ENCODE measurements at regions not wholly inside any gene's neighbourhood (a gene's known extent, or its start where the extent isn't known, plus 50 kb on each side); places are given as distances from the start of the nearest gene placed in this dataset.

DNA sequence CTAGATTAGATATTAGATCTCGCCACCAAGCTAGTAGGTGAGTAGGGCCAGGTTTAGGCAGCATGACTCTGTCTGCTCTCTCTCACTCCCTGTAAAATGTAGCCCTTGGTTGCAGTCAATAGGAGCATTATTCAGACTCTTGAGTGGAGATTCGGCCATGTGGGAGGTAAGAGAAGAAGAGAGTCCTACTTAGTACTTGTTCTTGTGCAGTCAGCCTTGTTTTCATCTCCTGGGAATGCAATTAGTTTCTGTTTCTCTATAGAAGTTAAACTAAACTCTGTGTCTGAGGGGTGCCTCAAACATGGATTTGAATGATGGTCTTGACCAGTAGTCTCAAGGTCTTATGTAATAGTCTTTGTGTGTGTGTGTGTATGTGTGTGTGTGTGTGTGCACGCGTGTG lies 229.5 kb upstream of the DPH6 start:
- Histone ChIP-seq H3K36me3 (ENCODE audit: insufficient read depth, low read length) (no peaks in the 10 kb centered on the region), H4K20me1 (ENCODE audit: insufficient read depth, low read length) (no peaks in the 10 kb centered on the region), H3K27ac (ENCODE audit: low read length) (no peak overlapping the region), H3K27me3 (ENCODE audit: insufficient read depth, low read length, poor library complexity) (no peaks in the 10 kb centered on the region), H3K9me3 (ENCODE audit: insufficient read depth, low read length, severe bottlenecking) (no peaks in the 10 kb centered on the region), H3K4me3 (ENCODE audit: low read depth in 1 of 2, low read length in 2 of 2) (no peak overlapping the region), H3K79me2 (ENCODE audit: insufficient read depth, low read length) (no peaks in the 10 kb centered on the region), H2AFZ (ENCODE audit: low read depth, low read length) (no peak overlapping the region), H3K4me1 (ENCODE audit: insufficient read depth, low read length) (no peaks in the 10 kb centered on the region), H3K4me2 (ENCODE audit: insufficient read depth, low read length) (no peak overlapping the region), H3K9ac (ENCODE audit: low read depth, low read length) (no peak overlapping the region)
- TF ChIP-seq, protein P1, sequence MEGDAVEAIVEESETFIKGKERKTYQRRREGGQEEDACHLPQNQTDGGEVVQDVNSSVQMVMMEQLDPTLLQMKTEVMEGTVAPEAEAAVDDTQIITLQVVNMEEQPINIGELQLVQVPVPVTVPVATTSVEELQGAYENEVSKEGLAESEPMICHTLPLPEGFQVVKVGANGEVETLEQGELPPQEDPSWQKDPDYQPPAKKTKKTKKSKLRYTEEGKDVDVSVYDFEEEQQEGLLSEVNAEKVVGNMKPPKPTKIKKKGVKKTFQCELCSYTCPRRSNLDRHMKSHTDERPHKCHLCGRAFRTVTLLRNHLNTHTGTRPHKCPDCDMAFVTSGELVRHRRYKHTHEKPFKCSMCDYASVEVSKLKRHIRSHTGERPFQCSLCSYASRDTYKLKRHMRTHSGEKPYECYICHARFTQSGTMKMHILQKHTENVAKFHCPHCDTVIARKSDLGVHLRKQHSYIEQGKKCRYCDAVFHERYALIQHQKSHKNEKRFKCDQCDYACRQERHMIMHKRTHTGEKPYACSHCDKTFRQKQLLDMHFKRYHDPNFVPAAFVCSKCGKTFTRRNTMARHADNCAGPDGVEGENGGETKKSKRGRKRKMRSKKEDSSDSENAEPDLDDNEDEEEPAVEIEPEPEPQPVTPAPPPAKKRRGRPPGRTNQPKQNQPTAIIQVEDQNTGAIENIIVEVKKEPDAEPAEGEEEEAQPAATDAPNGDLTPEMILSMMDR (IDR thresholded peaks at IDR 0.05; ENCODE audit: borderline replicate concordance, extremely low read depth, low read length, poor library complexity, severe bottlenecking) = no peak
- no peak for TF ChIP-seq EZH2 (IDR thresholded peaks at IDR 0.05; ENCODE audit: borderline replicate concordance, low read depth, low read length, severe bottlenecking)
- no peak for DNase-seq
- ATAC-seq (ENCODE audit: insufficient read depth, low read depth) = no peak

- Histone ChIP-seq H3K79me2 (ENCODE audit: insufficient read depth, low read length) (no peaks in the 10 kb centered on the region), H3K9ac (ENCODE audit: low read depth, low read length) (no peak overlapping the region), H3K4me2 (ENCODE audit: insufficient read depth, low read length) (no peak overlapping the region), H4K20me1 (ENCODE audit: insufficient read depth, low read length) (no peaks in the 10 kb centered on the region), H3K36me3 (ENCODE audit: insufficient read depth, low read length) (no peaks in the 10 kb centered on the region), H3K27me3 (ENCODE audit: insufficient read depth, low read length, poor library complexity) (no peaks in the 10 kb centered on the region), H3K4me3 (ENCODE audit: low read depth in 1 of 2, low read length in 2 of 2) (no peak overlapping the region), H3K9me3 (ENCODE audit: insufficient read depth, low read length, severe bottlenecking) (no peaks in the 10 kb centered on the region), H3K4me1 (ENCODE audit: insufficient read depth, low read length) (no peaks in the 10 kb centered on the region), H3K27ac (ENCODE audit: low read length) (no peak overlapping the region), H2AFZ (ENCODE audit: low read depth, low read length) (no peak overlapping the region)
- ATAC-seq (ENCODE audit: insufficient read depth, low read depth) (no peak), DNase-seq (no peak)
- TF ChIP-seq EZH2 (IDR thresholded peaks at IDR 0.05; ENCODE audit: borderline replicate concordance, low read depth, low read length, severe bottlenecking) = no peak
- TF ChIP-seq, protein P1 (IDR thresholded peaks at IDR 0.05; ENCODE audit: borderline replicate concordance, extremely low read depth, low read length, poor library complexity, severe bottlenecking) = no peak
Observed at GRCh38 chr15:35777061-35777460, 231.1 kb upstream of the DPH6 start.

DNA sequence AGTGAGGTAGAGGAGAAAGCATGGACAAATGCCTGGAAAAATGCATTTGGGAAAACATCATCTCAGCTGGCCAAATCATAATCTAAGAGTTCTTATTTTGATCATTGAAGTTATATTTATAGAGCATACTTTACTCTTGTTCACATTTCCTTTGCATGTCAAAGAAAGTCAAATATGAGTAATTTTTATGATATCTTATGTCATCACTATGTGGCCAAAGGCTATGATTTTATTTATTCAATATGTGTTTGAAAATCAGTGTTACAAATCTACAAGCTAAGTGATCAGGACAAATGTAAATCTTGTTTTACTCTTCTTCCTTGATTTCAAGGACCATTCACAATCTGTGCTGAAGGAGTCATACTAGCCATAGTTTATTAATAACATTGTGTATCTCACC lies 237.2 kb upstream of the DPH6 start:
- no peaks in the 10 kb centered on the region for H3K27me3 ChIP-seq (ENCODE audit: insufficient read depth, low read length, poor library complexity)
- H3K9ac ChIP-seq (ENCODE audit: low read depth, low read length) = no peak overlapping the region
- no peak overlapping the region for H3K4me2 ChIP-seq (ENCODE audit: insufficient read depth, low read length)
- DNase-seq (no peak), ATAC-seq (ENCODE audit: insufficient read depth, low read depth) (no peak)
- H3K79me2 ChIP-seq (ENCODE audit: insufficient read depth, low read length) = no peaks in the 10 kb centered on the region
- H3K4me1 ChIP-seq (ENCODE audit: insufficient read depth, low read length) = no peaks in the 10 kb centered on the region
- H4K20me1 ChIP-seq (ENCODE audit: insufficient read depth, low read length) = no peaks in the 10 kb centered on the region
- H3K27ac ChIP-seq (ENCODE audit: low read length) = no peak overlapping the region
- TF ChIP-seq EZH2 (IDR thresholded peaks at IDR 0.05; ENCODE audit: borderline replicate concordance, low read depth, low read length, severe bottlenecking) = no peak
- TF ChIP-seq, protein P1 (IDR thresholded peaks at IDR 0.05; ENCODE audit: borderline replicate concordance, extremely low read depth, low read length, poor library complexity, severe bottlenecking) = no peak
- H3K9me3 ChIP-seq (ENCODE audit: insufficient read depth, low read length, severe bottlenecking) = no peaks in the 10 kb centered on the region
- H3K36me3 ChIP-seq (ENCODE audit: insufficient read depth, low read length) = no peaks in the 10 kb centered on the region
- no peak overlapping the region for H3K4me3 ChIP-seq (ENCODE audit: low read depth in 1 of 2, low read length in 2 of 2)
- H2AFZ ChIP-seq (ENCODE audit: low read depth, low read length) = no peak overlapping the region

- Histone ChIP-seq H3K4me3 (ENCODE audit: low read depth in 1 of 2, low read length in 2 of 2) (no peak overlapping the region), H3K9ac (ENCODE audit: low read depth, low read length) (no peak overlapping the region), H2AFZ (ENCODE audit: low read depth, low read length) (no peak overlapping the region), H3K36me3 (ENCODE audit: insufficient read depth, low read length) (no peaks in the 10 kb centered on the region), H4K20me1 (ENCODE audit: insufficient read depth, low read length) (no peaks in the 10 kb centered on the region), H3K4me2 (ENCODE audit: insufficient read depth, low read length) (no peak overlapping the region), H3K79me2 (ENCODE audit: insufficient read depth, low read length) (no peaks in the 10 kb centered on the region), H3K27ac (ENCODE audit: low read length) (no peak overlapping the region), H3K4me1 (ENCODE audit: insufficient read depth, low read length) (no peaks in the 10 kb centered on the region), H3K27me3 (ENCODE audit: insufficient read depth, low read length, poor library complexity) (no peaks in the 10 kb centered on the region), H3K9me3 (ENCODE audit: insufficient read depth, low read length, severe bottlenecking) (no peaks in the 10 kb centered on the region)
- no peak for TF ChIP-seq EZH2 (IDR thresholded peaks at IDR 0.05; ENCODE audit: borderline replicate concordance, low read depth, low read length, severe bottlenecking)
- TF ChIP-seq, protein P1 (IDR thresholded peaks at IDR 0.05; ENCODE audit: borderline replicate concordance, extremely low read depth, low read length, poor library complexity, severe bottlenecking) = no peak
- DNase-seq (no peak), ATAC-seq (ENCODE audit: insufficient read depth, low read depth) (no peak)
Observed at GRCh38 chr15:35784745-35785144, 238.8 kb upstream of the DPH6 start.

Measured in DND-41 (cell line).